GM21390 (cell line): ENCODE measurements at regions not wholly inside any gene's neighbourhood (a gene's known extent, or its start where the extent isn't known, plus 50 kb on each side); places are given as distances from the start of the nearest gene placed in this dataset.
A peak's percentile ranks its signal among the peaks of the same experiment; 100 is the strongest.

Experiments used
- ATAC-seq: cut with Tn5 transposase; IDR thresholded peaks from one replicate; pipeline ENCODE4 v1.9.1; 2021; ENCODE audit not compliant: unreplicated experiment

- peak; percentile 83 for ATAC-seq
Measured at GRCh38 chr5:57338068-57338867, 144.3 kb downstream of the ACTBL2 start.

GRCh38 chr5:57335092-57335660 is 147.4 kb downstream of the ACTBL2 start:
- no peak for ATAC-seq

GRCh38 chr5:57334475-57334874 is 148.1 kb downstream of the ACTBL2 start:
- no peak for ATAC-seq

GRCh38 chr5:57332361-57332760 is 150.2 kb downstream of the ACTBL2 start:
- no peak for ATAC-seq

- no peak for ATAC-seq
Measured at GRCh38 chr5:57327561-57328367, 153.9 kb downstream of the GPBP1 start.

- no peak for ATAC-seq
Measured at GRCh38 chr5:57325678-57326397, 152.0 kb downstream of the GPBP1 start.

GRCh38 chr5:57324861-57325260 is 151.0 kb downstream of the GPBP1 start:
- no peak for ATAC-seq

- ATAC-seq: no peak
Measured at GRCh38 chr5:57324181-57324580, 150.3 kb downstream of the GPBP1 start.

GRCh38 chr5:57320582-57320981 is 146.7 kb downstream of the GPBP1 start:
- no peak for ATAC-seq

- no peak for ATAC-seq
Measured at GRCh38 chr5:57319628-57320027, 145.8 kb downstream of the GPBP1 start.

- no peak for ATAC-seq
Measured at GRCh38 chr5:57318251-57318650, 144.4 kb downstream of the GPBP1 start.

GRCh38 chr5:57317341-57317740 is 143.5 kb downstream of the GPBP1 start:
- no peak for ATAC-seq

GRCh38 chr5:57316798-57317327 is 143.0 kb downstream of the GPBP1 start:
- ATAC-seq: peak; percentile 72

GRCh38 chr5:57315941-57316340 is 142.1 kb downstream of the GPBP1 start:
- no peak for ATAC-seq
